ENCODE measurements at regions not wholly inside any gene's neighbourhood (a gene's known extent, or its start where the extent isn't known, plus 50 kb on each side); places are given as distances from the start of the nearest gene placed in this dataset.
A peak's percentile ranks its signal among the peaks of the same experiment; 100 is the strongest.

DNA sequence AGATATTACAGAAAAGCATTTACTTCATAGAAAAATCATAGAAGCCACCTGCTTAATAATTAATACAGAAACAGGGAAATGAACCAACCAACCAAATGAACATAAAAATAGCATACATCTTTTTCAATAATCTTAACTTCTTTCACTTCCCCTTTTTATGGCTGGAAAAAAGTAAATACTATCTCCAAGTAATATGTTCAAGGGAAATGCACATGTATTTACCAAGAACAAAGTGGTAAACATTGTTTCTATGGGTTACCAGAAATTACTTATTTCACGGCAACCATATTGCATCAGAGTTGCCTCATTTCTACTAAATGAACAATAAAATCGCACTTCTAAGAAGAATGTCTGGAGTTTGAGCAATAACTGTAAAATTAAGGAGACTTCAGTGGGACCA lies 321.3 kb downstream of the TMA16 start:
- Mint-ChIP-seq H3K4me3 (no peak overlapping the region), H3K36me3 (no peaks in the 10 kb centered on the region), H3K27ac (no peak overlapping the region), H3K9me3 (no peaks in the 10 kb centered on the region), H3K4me1 (no peaks in the 10 kb centered on the region), H3K27me3 (no peaks in the 10 kb centered on the region)

DNA sequence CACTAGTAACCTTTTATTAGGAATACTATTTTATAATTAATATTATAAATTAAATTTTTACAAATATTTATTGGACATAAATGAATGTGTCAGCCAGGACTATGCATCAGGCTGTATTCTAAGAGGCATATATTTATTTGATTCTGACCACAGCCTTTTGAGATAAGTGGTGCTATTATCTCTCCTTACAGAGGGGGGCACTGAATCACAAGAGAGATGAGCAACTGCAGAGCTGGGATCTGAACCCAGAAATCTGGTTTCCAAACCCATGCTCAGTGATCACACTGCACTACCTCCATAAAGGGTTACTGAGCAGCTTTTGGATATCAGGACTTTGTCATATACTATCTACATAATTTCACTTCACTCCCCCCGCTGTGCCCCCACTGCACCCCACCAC lies 322.0 kb downstream of the TMA16 start:
- Mint-ChIP-seq H3K9me3 (no peaks in the 10 kb centered on the region), H3K36me3 (no peaks in the 10 kb centered on the region), H3K4me3 (no peak overlapping the region), H3K4me1 (no peaks in the 10 kb centered on the region), H3K27ac (no peak overlapping the region), H3K27me3 (no peaks in the 10 kb centered on the region)

DNA sequence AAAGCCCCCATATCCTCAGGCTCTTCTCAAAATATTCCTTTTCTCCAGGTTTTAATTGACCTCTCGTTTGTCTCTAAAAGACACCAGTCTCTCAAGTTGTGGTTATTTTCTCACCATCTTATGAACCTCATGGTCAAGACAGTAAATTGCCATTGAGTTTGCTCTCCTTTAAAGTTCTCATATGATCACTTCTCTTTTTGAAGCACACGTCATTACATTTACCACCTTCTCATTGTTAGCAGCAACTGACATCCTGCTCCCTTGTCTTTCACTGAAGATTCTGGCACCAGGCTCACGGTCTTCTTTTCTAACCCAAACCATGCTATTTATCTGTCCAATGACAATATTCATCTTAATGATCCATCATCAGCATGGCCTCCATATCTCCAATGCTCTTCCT lies 324.2 kb downstream of the TMA16 start:
- Mint-ChIP-seq H3K9me3 (no peaks in the 10 kb centered on the region), H3K36me3 (no peaks in the 10 kb centered on the region), H3K4me3 (no peak overlapping the region), H3K4me1 (no peaks in the 10 kb centered on the region), H3K27me3 (no peaks in the 10 kb centered on the region), H3K27ac (no peak overlapping the region)

DNA sequence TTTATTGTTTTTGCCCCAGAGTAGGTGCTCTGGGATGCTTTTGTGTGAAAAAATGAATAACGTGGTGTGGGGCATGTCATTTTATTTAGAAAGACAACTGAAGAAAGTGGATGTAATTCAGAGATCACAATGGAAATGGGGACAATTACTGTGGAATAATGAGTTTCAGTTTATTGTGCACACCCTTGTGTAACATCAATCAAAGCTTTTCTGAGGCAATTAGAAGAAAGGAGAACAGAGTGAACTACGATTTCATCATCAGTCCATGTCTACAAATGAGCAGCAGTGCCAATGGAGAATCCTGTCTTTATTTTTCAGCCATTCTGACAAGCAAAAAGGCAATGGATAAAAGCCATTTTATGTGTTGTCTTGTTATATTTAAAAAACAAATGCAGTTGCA lies 339.2 kb downstream of the TMA16 start:
- Mint-ChIP-seq H3K4me1 (no peaks in the 10 kb centered on the region), H3K4me3 (no peak overlapping the region), H3K36me3 (no peaks in the 10 kb centered on the region), H3K9me3 (no peaks in the 10 kb centered on the region), H3K27me3 (no peaks in the 10 kb centered on the region), H3K27ac (no peak overlapping the region)

DNA sequence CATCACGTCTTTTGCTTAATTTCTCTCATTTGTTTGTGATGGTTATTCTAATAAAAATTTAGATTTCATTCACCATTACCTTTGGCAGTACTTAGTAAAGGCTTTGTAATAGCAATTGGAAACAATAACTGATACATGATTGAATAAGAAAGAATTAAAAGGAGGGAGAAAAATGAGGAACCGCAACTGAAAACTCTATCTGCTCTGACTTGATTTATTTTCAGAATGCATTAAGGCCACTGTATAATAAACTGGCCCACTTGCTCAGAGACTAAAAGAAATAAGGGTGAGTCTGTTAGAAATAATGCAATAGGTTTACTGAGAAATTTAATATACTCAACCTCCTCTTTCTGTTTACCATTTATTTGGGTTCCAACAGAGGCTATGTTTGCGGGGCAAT lies 351.5 kb downstream of the TMA16 start:
- Mint-ChIP-seq H3K27me3 (no peaks in the 10 kb centered on the region), H3K27ac (no peak overlapping the region), H3K4me1 (no peaks in the 10 kb centered on the region), H3K4me3 (no peak overlapping the region), H3K36me3 (no peaks in the 10 kb centered on the region), H3K9me3 (no peaks in the 10 kb centered on the region)

DNA sequence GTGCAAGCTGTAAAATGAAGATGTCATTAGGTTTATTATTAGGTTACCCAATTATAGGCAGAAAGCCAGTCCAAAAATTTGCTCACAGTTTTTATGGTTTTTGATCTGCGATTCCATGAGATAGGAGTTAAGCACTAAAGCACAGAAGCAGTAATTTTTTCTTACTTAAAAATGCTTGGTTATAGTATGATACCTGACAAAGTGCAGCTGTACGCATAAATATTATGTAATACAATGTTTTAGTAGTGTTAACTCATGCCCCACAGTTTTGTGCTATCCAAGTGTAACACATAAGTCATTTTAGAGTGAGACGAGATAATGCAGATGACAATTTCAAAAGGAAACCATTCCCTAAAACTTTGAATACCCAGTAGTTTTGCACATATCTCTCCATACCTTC lies 357.8 kb downstream of the TMA16 start:
- no peak overlapping the region for H3K27ac Mint-ChIP-seq
- no peaks in the 10 kb centered on the region for H3K4me1 Mint-ChIP-seq
- no peak overlapping the region for H3K4me3 Mint-ChIP-seq
- no peaks in the 10 kb centered on the region for H3K27me3 Mint-ChIP-seq
- no peaks in the 10 kb centered on the region for H3K9me3 Mint-ChIP-seq
- no peaks in the 10 kb centered on the region for H3K36me3 Mint-ChIP-seq

DNA sequence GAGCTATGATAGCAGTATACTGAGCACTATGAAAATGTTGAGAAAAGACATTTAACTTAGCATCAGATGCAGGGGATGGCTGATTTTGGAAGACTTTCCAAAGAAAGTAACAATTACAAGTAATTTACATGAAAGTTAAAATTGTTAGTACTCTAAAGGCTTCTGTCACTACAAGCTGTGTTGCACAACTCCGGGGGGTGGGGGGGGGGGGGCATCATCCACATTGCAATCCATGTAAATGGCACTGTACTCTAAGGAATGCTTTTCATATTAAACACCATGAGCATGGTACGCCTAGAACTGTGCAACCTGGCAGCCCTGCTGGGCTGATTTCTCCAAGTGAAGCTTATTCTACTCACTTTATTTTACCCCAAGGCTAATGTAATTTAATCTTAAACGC lies 363.4 kb downstream of the TMA16 start:
- Mint-ChIP-seq H3K4me3 (no peak overlapping the region), H3K36me3 (no peaks in the 10 kb centered on the region), H3K4me1 (no peaks in the 10 kb centered on the region), H3K9me3 (no peaks in the 10 kb centered on the region), H3K27me3 (no peaks in the 10 kb centered on the region), H3K27ac (no peak overlapping the region)

DNA sequence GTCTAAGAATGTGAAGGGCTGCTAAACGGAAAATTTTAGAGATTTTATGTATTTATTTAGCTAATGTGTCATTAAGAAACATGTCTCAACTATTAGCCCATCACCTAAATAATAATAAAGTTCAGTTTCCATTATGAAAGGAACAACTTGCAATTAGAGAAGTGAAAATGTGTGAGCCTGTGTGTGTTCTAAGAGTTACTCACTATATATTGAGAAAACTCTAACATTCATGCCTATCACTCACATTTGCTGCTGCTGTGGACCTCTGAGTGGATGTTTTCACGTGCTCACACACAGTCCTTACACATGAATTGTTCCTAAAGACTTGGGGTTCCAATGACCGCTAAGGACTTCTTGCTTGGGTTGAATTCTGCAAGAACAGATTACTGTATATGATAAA lies 364.0 kb downstream of the TMA16 start:
- H3K36me3 Mint-ChIP-seq, result no peaks in the 10 kb centered on the region
- H3K4me1 Mint-ChIP-seq, result no peaks in the 10 kb centered on the region
- no peaks in the 10 kb centered on the region for H3K27me3 Mint-ChIP-seq
- no peaks in the 10 kb centered on the region for H3K9me3 Mint-ChIP-seq
- H3K4me3 Mint-ChIP-seq, result no peak overlapping the region
- no peak overlapping the region for H3K27ac Mint-ChIP-seq

DNA sequence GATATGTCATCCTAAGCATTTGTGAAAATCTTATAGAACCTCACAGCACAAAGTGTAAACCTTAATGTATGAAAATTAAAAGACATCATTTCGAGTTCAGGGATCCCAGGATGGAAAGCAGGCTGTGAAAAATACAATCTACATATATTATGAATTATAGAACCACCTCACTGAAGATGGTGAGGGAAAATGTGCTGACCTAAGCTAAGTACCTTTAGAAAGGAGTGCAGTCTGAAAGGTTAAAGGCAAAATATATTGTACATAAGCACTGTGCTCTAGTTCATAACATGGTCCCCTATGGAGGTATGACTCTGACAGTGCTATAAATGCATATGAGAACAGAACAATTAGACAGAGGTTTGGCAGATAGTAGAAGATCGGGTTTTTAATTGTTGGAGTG lies 368.6 kb downstream of the TMA16 start:
- Mint-ChIP-seq H3K36me3 (no peaks in the 10 kb centered on the region), H3K4me1 (no peaks in the 10 kb centered on the region), H3K27ac (no peak overlapping the region), H3K9me3 (no peaks in the 10 kb centered on the region), H3K4me3 (no peak overlapping the region), H3K27me3 (no peaks in the 10 kb centered on the region)

DNA sequence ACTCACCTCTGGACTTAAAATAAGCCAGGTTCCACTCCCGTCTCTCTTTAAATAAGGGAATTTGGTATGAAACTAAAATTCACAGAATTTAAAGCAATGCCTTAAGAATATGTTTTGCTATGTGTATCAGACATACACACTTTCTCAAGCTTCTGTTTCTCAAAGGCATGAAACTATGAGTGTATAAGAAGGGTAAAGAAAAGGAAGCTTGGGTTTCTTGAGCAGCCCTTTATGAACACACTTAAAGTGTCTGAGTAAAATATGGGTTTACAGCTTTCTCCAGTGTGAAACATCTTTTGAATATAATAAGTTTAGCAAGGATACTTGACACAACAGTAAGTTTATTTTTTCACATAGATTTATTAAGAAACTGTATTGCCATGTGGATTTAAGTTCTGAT lies 370.5 kb downstream of the TMA16 start:
- no peaks in the 10 kb centered on the region for H3K4me1 Mint-ChIP-seq
- H3K27ac Mint-ChIP-seq, result no peak overlapping the region
- no peaks in the 10 kb centered on the region for H3K27me3 Mint-ChIP-seq
- H3K4me3 Mint-ChIP-seq, result no peak overlapping the region
- H3K36me3 Mint-ChIP-seq, result no peaks in the 10 kb centered on the region
- no peaks in the 10 kb centered on the region for H3K9me3 Mint-ChIP-seq

DNA sequence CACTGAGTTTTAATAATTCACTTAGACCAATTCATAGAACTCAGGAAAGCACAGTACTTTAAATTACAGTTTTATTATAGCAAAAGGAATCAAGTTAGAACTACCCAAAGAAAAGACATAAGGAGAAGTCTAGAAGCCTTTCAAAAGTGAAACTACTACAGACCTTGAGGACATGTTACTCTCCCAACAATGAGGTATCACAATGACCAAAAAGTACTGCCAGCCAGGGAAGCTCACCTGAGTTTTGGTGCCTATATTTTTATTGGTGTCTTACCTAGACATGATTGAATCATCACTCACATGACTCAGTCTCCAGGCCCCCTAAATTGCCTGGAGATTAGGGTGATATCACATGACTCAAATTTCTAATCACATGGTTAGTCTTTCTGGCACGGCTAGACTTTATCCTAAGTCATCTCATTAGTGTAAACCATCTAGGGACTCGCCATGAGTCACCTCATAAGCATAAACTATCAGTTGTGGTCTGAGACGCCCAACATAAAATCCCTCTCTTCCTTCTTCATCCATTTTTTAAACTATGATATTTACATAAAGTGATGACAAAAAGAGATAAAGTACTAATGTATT lies 372.3 kb downstream of the TMA16 start:
- Mint-ChIP-seq H3K9me3 (no peaks in the 10 kb centered on the region), H3K4me3 (no peak overlapping the region), H3K36me3 (no peaks in the 10 kb centered on the region), H3K27me3 (peaks cover 3% of the 10 kb centered on the region), H3K27ac (no peak overlapping the region), H3K4me1 (no peaks in the 10 kb centered on the region)

DNA sequence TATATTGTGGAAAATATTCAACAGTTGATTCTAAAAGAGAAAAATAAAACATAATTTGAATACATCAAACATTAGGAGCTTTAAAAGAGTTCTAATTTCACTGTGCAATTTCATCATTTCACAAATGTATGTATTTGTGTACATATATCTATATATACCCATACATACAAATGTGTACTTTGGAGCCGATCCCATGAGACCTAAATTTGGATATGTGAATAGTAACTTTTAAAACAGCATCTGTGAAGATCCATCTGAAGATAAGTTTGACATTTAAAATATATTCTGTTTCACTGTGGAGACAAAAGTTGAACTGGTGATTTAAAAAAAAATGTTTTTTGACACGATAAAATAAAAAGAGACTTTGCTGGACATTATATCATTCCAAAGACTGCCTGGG lies 374.0 kb downstream of the TMA16 start:
- H3K4me1 Mint-ChIP-seq, result no peaks in the 10 kb centered on the region
- H3K9me3 Mint-ChIP-seq, result no peaks in the 10 kb centered on the region
- H3K4me3 Mint-ChIP-seq, result no peak overlapping the region
- H3K27me3 Mint-ChIP-seq, result peaks cover 3% of the 10 kb centered on the region
- H3K27ac Mint-ChIP-seq, result no peak overlapping the region
- no peaks in the 10 kb centered on the region for H3K36me3 Mint-ChIP-seq

DNA sequence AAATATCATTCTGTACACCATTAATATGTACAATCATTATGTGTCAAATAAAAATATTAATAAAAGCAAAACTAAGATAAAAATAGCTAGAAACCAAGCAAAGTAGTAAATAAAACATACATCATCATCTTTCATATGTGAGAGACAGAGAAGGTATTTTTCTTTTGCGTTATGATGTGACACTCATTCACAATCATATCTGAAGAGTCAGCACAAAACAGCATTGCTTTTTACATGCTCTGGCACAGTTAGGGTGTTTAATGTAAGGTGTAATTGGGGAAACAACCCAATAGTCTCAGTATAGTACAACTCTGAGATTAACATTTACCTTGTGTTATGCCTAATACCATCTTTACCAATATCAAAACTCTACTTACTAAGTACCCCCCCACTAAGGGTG lies 376.6 kb downstream of the TMA16 start:
- no peaks in the 10 kb centered on the region for H3K9me3 Mint-ChIP-seq
- no peaks in the 10 kb centered on the region for H3K36me3 Mint-ChIP-seq
- no peaks in the 10 kb centered on the region for H3K4me1 Mint-ChIP-seq
- H3K27ac Mint-ChIP-seq, result no peak overlapping the region
- H3K4me3 Mint-ChIP-seq, result no peak overlapping the region
- H3K27me3 Mint-ChIP-seq, result peaks cover 3% of the 10 kb centered on the region

DNA sequence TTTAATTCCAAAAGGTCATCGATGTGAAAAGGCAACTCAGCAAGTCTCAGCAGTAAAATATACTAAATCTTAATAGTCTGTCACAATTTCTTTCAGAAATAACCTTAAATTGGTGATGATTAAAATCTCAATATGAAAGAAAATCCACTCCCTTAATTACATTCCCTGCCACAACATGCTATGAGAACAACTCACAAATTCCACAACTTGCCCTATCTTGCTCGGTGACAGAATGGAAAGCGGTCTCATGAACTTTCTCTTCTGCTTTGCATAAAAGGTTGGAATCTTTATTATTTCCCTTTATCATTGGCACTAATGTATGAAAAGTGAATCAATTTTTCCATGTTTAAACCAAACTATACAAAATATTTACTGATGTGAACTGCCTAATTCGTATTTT lies 380.8 kb downstream of the TMA16 start:
- Mint-ChIP-seq H3K27ac (no peak overlapping the region), H3K4me3 (no peak overlapping the region), H3K36me3 (no peaks in the 10 kb centered on the region), H3K4me1 (no peaks in the 10 kb centered on the region), H3K27me3 (peaks cover 3% of the 10 kb centered on the region), H3K9me3 (no peaks in the 10 kb centered on the region)

DNA sequence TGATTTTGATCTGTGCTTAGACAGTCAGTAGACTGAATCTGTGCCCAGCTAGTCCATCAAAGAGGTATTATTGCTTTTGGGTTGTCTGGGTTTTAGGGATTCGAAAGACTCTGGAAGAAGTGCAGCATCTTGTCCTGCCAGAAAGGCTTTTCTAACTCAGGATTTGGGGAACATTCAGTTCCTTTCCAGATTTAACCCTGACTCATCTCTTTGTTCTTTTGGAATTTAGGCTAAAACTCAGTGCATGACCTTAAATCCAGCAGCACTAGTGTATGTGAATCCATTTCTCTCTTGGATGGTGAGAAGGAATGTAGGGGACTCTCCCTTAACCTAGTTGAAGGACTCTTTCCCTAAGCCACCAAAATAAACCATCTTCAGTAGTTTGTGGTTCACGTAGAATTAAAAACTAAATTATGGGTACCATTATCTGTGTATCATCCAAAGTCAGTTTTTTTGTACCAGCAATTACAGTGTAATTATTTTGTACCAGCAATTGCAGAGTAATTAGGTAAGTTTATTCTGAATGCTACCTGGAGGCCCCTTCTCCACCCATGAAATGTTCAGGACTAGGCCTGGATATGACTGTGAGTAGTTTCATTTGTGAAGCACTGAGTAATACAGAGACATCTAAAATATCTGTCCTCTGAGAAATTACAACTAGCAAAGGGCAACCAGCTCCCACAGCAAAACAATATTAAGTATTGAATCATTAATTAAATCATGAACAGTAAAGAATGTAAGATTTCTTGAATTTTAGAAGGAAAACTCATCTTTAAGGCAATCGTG lies 384.0 kb downstream of the TMA16 start:
- H3K27ac Mint-ChIP-seq, result no peak overlapping the region
- no peaks in the 10 kb centered on the region for H3K27me3 Mint-ChIP-seq
- H3K4me1 Mint-ChIP-seq, result no peaks in the 10 kb centered on the region
- H3K9me3 Mint-ChIP-seq, result no peaks in the 10 kb centered on the region
- H3K4me3 Mint-ChIP-seq, result no peak overlapping the region
- H3K36me3 Mint-ChIP-seq, result no peaks in the 10 kb centered on the region

DNA sequence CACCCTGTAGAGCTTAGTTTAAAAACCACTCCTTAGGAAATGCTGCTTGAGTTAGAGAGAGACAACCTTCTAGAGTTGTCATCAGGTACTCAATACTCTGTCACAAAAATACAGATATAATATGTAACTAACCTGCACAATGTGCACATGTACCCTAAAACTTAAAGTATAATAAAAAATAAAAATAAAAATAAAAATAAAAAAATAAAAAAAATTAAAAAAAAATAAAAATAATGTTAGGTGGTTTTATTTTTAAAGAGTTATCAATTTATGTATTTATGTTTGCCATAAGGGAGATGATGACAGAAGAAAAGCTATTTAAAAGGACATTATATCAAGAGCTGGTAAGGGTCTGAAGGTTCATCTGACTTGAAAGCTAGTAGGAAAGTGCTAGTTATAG lies 397.9 kb downstream of the TMA16 start:
- H3K36me3 Mint-ChIP-seq, result no peaks in the 10 kb centered on the region
- peaks cover 7% of the 10 kb centered on the region for H3K9me3 Mint-ChIP-seq
- peaks cover 1% of the 10 kb centered on the region for H3K27me3 Mint-ChIP-seq
- peak overlapping the region; percentile 30 for H3K27ac Mint-ChIP-seq
- no peak overlapping the region for H3K4me3 Mint-ChIP-seq
- peaks cover 25% of the 10 kb centered on the region for H3K4me1 Mint-ChIP-seq

Measured in activated naive CD4-positive, alpha-beta T cell treated with anti-CD3 and anti-CD28 coated beads, Interleukin-2, amount 50 U/mL, for 24 hours (primary cell).